ENCODE measurements at regions not wholly inside any gene's neighbourhood (a gene's known extent, or its start where the extent isn't known, plus 50 kb on each side); places are given as distances from the start of the nearest gene placed in this dataset.

GRCh38 chr3:83706669-83707068, 1252.1 kb upstream of the CADM2 start:
- no peak for TF ChIP-seq CTCF (IDR thresholded peaks at IDR 0.05; ENCODE audit: low read length, missing control alignments)
- no peak overlapping the region for H3K4me3 ChIP-seq (replicated peaks; ENCODE audit: low read depth, low read length)
- DNase-seq (ENCODE audit: low read depth): no peak

- no peak for TF ChIP-seq CTCF (IDR thresholded peaks at IDR 0.05; ENCODE audit: low read length, missing control alignments)
- no peak for DNase-seq (ENCODE audit: low read depth)
- H3K4me3 ChIP-seq (replicated peaks; ENCODE audit: low read depth, low read length): no peak overlapping the region
Observed at GRCh38 chr3:83715307-83715706, 1243.5 kb upstream of the CADM2 start.

GRCh38 chr3:83729576-83729975, 1229.2 kb upstream of the CADM2 start:
- H3K4me3 ChIP-seq (replicated peaks; ENCODE audit: low read depth, low read length): no peak overlapping the region
- no peak for DNase-seq (ENCODE audit: low read depth)
- TF ChIP-seq CTCF (IDR thresholded peaks at IDR 0.05; ENCODE audit: low read length, missing control alignments): no peak

- no peak for DNase-seq (ENCODE audit: low read depth)
- H3K4me3 ChIP-seq (replicated peaks; ENCODE audit: low read depth, low read length): no peak overlapping the region
- no peak for TF ChIP-seq CTCF (IDR thresholded peaks at IDR 0.05; ENCODE audit: low read length, missing control alignments)
Observed at GRCh38 chr3:83734656-83735055, 1224.1 kb upstream of the CADM2 start.

- no peak for TF ChIP-seq CTCF (IDR thresholded peaks at IDR 0.05; ENCODE audit: low read length, missing control alignments)
Observed at GRCh38 chr3:83738202-83738601, 1220.6 kb upstream of the CADM2 start.

GRCh38 chr3:83740504-83740903, 1218.3 kb upstream of the CADM2 start:
- DNase-seq (ENCODE audit: low read depth): no peak
- H3K4me3 ChIP-seq (replicated peaks; ENCODE audit: low read depth, low read length): no peak overlapping the region
- no peak for TF ChIP-seq CTCF (IDR thresholded peaks at IDR 0.05; ENCODE audit: low read length, missing control alignments)

More at GRCh38 chr3:83738202-83738601, 1220.6 kb upstream of the CADM2 start:
- H3K4me3 ChIP-seq (replicated peaks; ENCODE audit: low read depth, low read length): no peak overlapping the region
- DNase-seq (ENCODE audit: low read depth): no peak

GRCh38 chr3:83765956-83766355, 1192.8 kb upstream of the CADM2 start:
- no peak overlapping the region for H3K4me3 ChIP-seq (replicated peaks; ENCODE audit: low read depth, low read length)
- TF ChIP-seq CTCF (IDR thresholded peaks at IDR 0.05; ENCODE audit: low read length, missing control alignments): no peak
- no peak for DNase-seq (ENCODE audit: low read depth)

Data from fibroblast of pulmonary artery (primary cell).